ENCODE measurements at regions not wholly inside any gene's neighbourhood (a gene's known extent, or its start where the extent isn't known, plus 50 kb on each side); places are given as distances from the start of the nearest gene placed in this dataset.

DNA sequence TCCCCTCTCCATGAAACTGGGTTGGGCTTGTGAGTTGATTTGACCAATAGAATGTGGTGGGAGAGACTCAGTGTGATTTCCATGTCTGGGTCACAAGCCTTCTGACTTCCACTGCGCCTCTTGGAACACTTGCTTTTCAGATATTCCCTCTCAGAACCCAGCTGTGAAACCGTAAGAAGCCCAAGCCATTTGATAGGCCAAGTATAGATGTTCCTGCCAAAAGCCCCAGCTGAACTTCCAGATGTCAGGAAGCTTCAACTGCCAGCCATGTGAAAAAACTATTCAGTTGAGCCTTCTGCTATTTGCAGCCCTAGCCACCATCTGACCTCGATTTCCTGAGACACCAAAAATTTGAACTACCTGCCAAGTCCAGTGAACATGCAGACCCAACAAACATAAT, 387.8 kb upstream of the GJE1 start:
- Histone ChIP-seq H2AFZ (ENCODE audit: low read depth, low read length) (no peak overlapping the region), H3K4me3 (ENCODE audit: insufficient read depth, low read depth, low read length) (no peak overlapping the region), H3K27ac (ENCODE audit: low read depth, low read length) (no peak overlapping the region), H3K79me2 (ENCODE audit: insufficient read depth, low read length) (no peaks in the 10 kb centered on the region), H3K9me3 (ENCODE audit: insufficient read depth, low read depth, low read length) (peaks cover 5% of the 10 kb centered on the region), H4K20me1 (ENCODE audit: insufficient read depth, low read length) (no peaks in the 10 kb centered on the region), H3K36me3 (ENCODE audit: insufficient read depth, low read length) (no peaks in the 10 kb centered on the region), H3K4me1 (ENCODE audit: insufficient read depth, low read length) (no peaks in the 10 kb centered on the region), H3K27me3 (ENCODE audit: insufficient read depth, low read length) (no peaks in the 10 kb centered on the region), H3K4me2 (ENCODE audit: low read length) (no peak overlapping the region), H3K9ac (ENCODE audit: low read length) (no peak overlapping the region)
- no peak overlapping the region for H3K27ac Mint-ChIP-seq (ENCODE audit: unreplicated experiment)
- H3K27me3 Mint-ChIP-seq (ENCODE audit: low read depth, unreplicated experiment), result no peaks in the 10 kb centered on the region
- FAIRE-seq (no peak), DNase-seq (ENCODE audit: low read depth) (peak; percentile 53)
- TF ChIP-seq, protein P1, sequence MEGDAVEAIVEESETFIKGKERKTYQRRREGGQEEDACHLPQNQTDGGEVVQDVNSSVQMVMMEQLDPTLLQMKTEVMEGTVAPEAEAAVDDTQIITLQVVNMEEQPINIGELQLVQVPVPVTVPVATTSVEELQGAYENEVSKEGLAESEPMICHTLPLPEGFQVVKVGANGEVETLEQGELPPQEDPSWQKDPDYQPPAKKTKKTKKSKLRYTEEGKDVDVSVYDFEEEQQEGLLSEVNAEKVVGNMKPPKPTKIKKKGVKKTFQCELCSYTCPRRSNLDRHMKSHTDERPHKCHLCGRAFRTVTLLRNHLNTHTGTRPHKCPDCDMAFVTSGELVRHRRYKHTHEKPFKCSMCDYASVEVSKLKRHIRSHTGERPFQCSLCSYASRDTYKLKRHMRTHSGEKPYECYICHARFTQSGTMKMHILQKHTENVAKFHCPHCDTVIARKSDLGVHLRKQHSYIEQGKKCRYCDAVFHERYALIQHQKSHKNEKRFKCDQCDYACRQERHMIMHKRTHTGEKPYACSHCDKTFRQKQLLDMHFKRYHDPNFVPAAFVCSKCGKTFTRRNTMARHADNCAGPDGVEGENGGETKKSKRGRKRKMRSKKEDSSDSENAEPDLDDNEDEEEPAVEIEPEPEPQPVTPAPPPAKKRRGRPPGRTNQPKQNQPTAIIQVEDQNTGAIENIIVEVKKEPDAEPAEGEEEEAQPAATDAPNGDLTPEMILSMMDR (IDR thresholded peaks at IDR 0.05; ENCODE audit: insufficient read depth, low read depth, low read length), result no peak
- TF ChIP-seq EZH2 (IDR thresholded peaks at IDR 0.05; ENCODE audit: insufficient read depth, low read length), result no peak
- H3K4me1 Mint-ChIP-seq (ENCODE audit: low read depth, unreplicated experiment), result peaks cover 5% of the 10 kb centered on the region
- no peaks in the 10 kb centered on the region for H3K36me3 Mint-ChIP-seq (ENCODE audit: low read depth, unreplicated experiment)
- H3K4me3 Mint-ChIP-seq (ENCODE audit: unreplicated experiment), result no peak overlapping the region
- H3K9me3 Mint-ChIP-seq (ENCODE audit: unreplicated experiment), result peaks cover 4% of the 10 kb centered on the region

- H3K4me2 ChIP-seq (ENCODE audit: low read length), result no peak overlapping the region
- Mint-ChIP-seq H3K4me1 (ENCODE audit: low read depth, unreplicated experiment) (peaks cover 5% of the 10 kb centered on the region), H3K27ac (ENCODE audit: unreplicated experiment) (no peak overlapping the region), H3K36me3 (ENCODE audit: low read depth, unreplicated experiment) (no peaks in the 10 kb centered on the region), H3K27me3 (ENCODE audit: low read depth, unreplicated experiment) (no peaks in the 10 kb centered on the region), H3K9me3 (ENCODE audit: unreplicated experiment) (peaks cover 4% of the 10 kb centered on the region), H3K4me3 (ENCODE audit: unreplicated experiment) (no peak overlapping the region)
- H2AFZ ChIP-seq (ENCODE audit: low read depth, low read length), result no peak overlapping the region
- H3K27ac ChIP-seq (ENCODE audit: low read depth, low read length), result no peak overlapping the region
- no peaks in the 10 kb centered on the region for H3K27me3 ChIP-seq (ENCODE audit: insufficient read depth, low read length)
- no peak for TF ChIP-seq EZH2 (IDR thresholded peaks at IDR 0.05; ENCODE audit: insufficient read depth, low read length)
- TF ChIP-seq, protein P1 (IDR thresholded peaks at IDR 0.05; ENCODE audit: insufficient read depth, low read depth, low read length), result no peak
- FAIRE-seq (no peak), DNase-seq (ENCODE audit: low read depth) (no peak)
- no peaks in the 10 kb centered on the region for H4K20me1 ChIP-seq (ENCODE audit: insufficient read depth, low read length)
- H3K36me3 ChIP-seq (ENCODE audit: insufficient read depth, low read length), result no peaks in the 10 kb centered on the region
- no peaks in the 10 kb centered on the region for H3K4me1 ChIP-seq (ENCODE audit: insufficient read depth, low read length)
- H3K4me3 ChIP-seq (ENCODE audit: insufficient read depth, low read depth, low read length), result no peak overlapping the region
- no peaks in the 10 kb centered on the region for H3K79me2 ChIP-seq (ENCODE audit: insufficient read depth, low read length)
- no peak overlapping the region for H3K9ac ChIP-seq (ENCODE audit: low read length)
- peaks cover 5% of the 10 kb centered on the region for H3K9me3 ChIP-seq (ENCODE audit: insufficient read depth, low read depth, low read length)
These were observed 388.4 kb upstream of the GJE1 start for GRCh38 chr6:141744194-141744925.

DNA sequence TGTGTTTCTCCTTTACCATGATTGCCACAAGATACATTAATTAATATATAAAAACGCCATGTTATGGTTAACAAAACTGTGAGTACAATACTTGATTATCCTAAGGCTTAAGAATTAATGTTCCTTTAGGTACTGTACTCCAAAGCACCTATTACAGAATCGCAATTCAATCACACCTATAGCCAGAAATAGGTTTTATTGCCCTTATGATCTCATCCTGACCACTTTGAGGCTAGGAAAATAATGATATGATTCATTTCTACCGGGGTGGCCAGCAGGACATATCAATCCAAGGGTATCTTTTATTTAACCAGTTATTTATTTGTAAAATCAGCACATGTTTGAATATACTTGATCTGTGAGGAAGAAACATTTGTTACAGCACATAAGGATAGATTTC, 396.6 kb upstream of the GJE1 start:
- no peaks in the 10 kb centered on the region for H3K27me3 ChIP-seq (ENCODE audit: insufficient read depth, low read length)
- Mint-ChIP-seq H3K9me3 (ENCODE audit: unreplicated experiment) (no peaks in the 10 kb centered on the region), H3K27ac (ENCODE audit: unreplicated experiment) (no peak overlapping the region), H3K36me3 (ENCODE audit: low read depth, unreplicated experiment) (no peaks in the 10 kb centered on the region), H3K4me1 (ENCODE audit: low read depth, unreplicated experiment) (no peaks in the 10 kb centered on the region), H3K4me3 (ENCODE audit: unreplicated experiment) (no peak overlapping the region), H3K27me3 (ENCODE audit: low read depth, unreplicated experiment) (no peaks in the 10 kb centered on the region)
- no peaks in the 10 kb centered on the region for H4K20me1 ChIP-seq (ENCODE audit: insufficient read depth, low read length)
- no peaks in the 10 kb centered on the region for H3K9me3 ChIP-seq (ENCODE audit: insufficient read depth, low read depth, low read length)
- no peak overlapping the region for H3K27ac ChIP-seq (ENCODE audit: low read depth, low read length)
- DNase-seq (ENCODE audit: low read depth), result no peak
- H3K9ac ChIP-seq (ENCODE audit: low read length), result no peak overlapping the region
- no peak for FAIRE-seq
- no peak overlapping the region for H2AFZ ChIP-seq (ENCODE audit: low read depth, low read length)
- TF ChIP-seq, protein P1 (IDR thresholded peaks at IDR 0.05; ENCODE audit: insufficient read depth, low read depth, low read length), result no peak
- TF ChIP-seq EZH2 (IDR thresholded peaks at IDR 0.05; ENCODE audit: insufficient read depth, low read length), result no peak
- H3K4me1 ChIP-seq (ENCODE audit: insufficient read depth, low read length), result no peaks in the 10 kb centered on the region
- no peaks in the 10 kb centered on the region for H3K79me2 ChIP-seq (ENCODE audit: insufficient read depth, low read length)
- no peak overlapping the region for H3K4me3 ChIP-seq (ENCODE audit: insufficient read depth, low read depth, low read length)
- H3K36me3 ChIP-seq (ENCODE audit: insufficient read depth, low read length), result no peaks in the 10 kb centered on the region
- H3K4me2 ChIP-seq (ENCODE audit: low read length), result no peak overlapping the region
